Loucy (cell line): ENCODE measurements at regions not wholly inside any gene's neighbourhood (a gene's known extent, or its start where the extent isn't known, plus 50 kb on each side); places are given as distances from the start of the nearest gene placed in this dataset.

Source experiments
- CTCF ChIP-seq: fragments of 200-600 bp; sonication (generic); conservative IDR thresholded peaks from 2 replicates; pipeline ENCODE4 v1.5.1; 2014; ENCODE audit warnings: mild to moderate bottlenecking, antibody characterized with exemption, low read length
- EZH2phosphoT487 ChIP-seq: fragments of 200-600 bp; IDR thresholded peaks from 2 replicates; pipeline ENCODE4 v1.6.1; 2018; ENCODE audit warnings: antibody characterized with exemption, mild to moderate bottlenecking, moderate library complexity, borderline replicate concordance

GRCh38 chr12:113702836-113703235 lies 231.2 kb upstream of the LHX5 start:
- no peak for TF ChIP-seq CTCF
- no peak for TF ChIP-seq EZH2phosphoT487
